Lung (tissue), 11 donors: ENCODE measurements at regions not wholly inside any gene's neighbourhood (a gene's known extent, or its start where the extent isn't known, plus 50 kb on each side); places are given as distances from the start of the nearest gene placed in this dataset.

Experiments
- ATAC-seq: fragments of 200-7000 bp; cut with Tn5 transposase; one replicate; pipeline ENCODE4 v1.9.1; 2020; ENCODE audit warnings: moderate number of reproducible peaks; ENCODE audit not compliant: insufficient read depth, low FRiP score
- DNase-seq, 3 donors: peaks; one replicate each; pipeline ENCODE4 v3.0.0-alpha.2; 2013 to 2017
- H3K27ac ChIP-seq, 2 donors: one replicate each; pipeline ENCODE4 v1.5.1; 2013; ENCODE audit warnings: mild to moderate bottlenecking in 2 of 2, moderate library complexity in 2 of 2, control low read depth in 1 of 2, inconsistent platforms in 1 of 2, low read depth in 1 of 2, low read length in 1 of 2
- H3K27me3 ChIP-seq, 3 donors: one replicate each; pipeline ENCODE4 v1.5.1; 2013; ENCODE audit warnings: low read length in 2 of 3; ENCODE audit not compliant: control insufficient read depth in 3 of 3, insufficient read depth in 3 of 3
- H3K36me3 ChIP-seq, 4 donors: one replicate each; pipeline ENCODE4 v1.5.1; 2013; ENCODE audit warnings: low read length in 4 of 4, mild to moderate bottlenecking in 1 of 4, moderate library complexity in 1 of 4; ENCODE audit not compliant: control insufficient read depth in 4 of 4, insufficient read depth in 4 of 4
- H3K4me1 ChIP-seq, 5 donors: one replicate each; pipeline ENCODE4 v1.5.1; 2013; ENCODE audit warnings: low read length in 5 of 5, mild to moderate bottlenecking in 2 of 5, moderate library complexity in 1 of 5; ENCODE audit not compliant: control insufficient read depth in 5 of 5, insufficient read depth in 5 of 5
- H3K4me3 ChIP-seq: one replicate; pipeline ENCODE4 v1.5.1; 2013; ENCODE audit warnings: mild to moderate bottlenecking, control low read depth, moderate library complexity
- H3K9ac ChIP-seq, 2 donors: one replicate each; pipeline ENCODE4 v1.5.1; 2013; ENCODE audit warnings: low read length in 2 of 2, control low read depth in 1 of 2; ENCODE audit not compliant: insufficient read depth in 1 of 2
- H3K9me3 ChIP-seq, 4 donors: one replicate each; pipeline ENCODE4 v1.5.1; 2013; ENCODE audit warnings: low read length in 3 of 4, mild to moderate bottlenecking in 1 of 4, moderate library complexity in 1 of 4; ENCODE audit not compliant: control insufficient read depth in 4 of 4, insufficient read depth in 3 of 4
- CTCF ChIP-seq: IDR thresholded peaks from 2 replicates; pipeline ENCODE4 v1.5.1; 2012; ENCODE audit warnings: mild to moderate bottlenecking; ENCODE audit errors: control extremely low read depth, extremely low read depth
- WGBS, 2 donors: extraction: QIAGEN DNeasy Blood & Tissue Kit; methylation state at CpG; one replicate each; pipeline ENCODE4 v1.1.7; 2013; 5-methylcytosine and 5-hydroxymethylcytosine counted together
- donor health status: control.
- donor health status: control.
- donor health status: Bipolar disorder and iron deficiency.
- donor health status: healthy.
- donor health status: DM: yes; HTN: yes; CAD: no.

GRCh38 chr3:59317386-59317785 is 267.6 kb upstream of the CFAP20DC start:
- no peak for TF ChIP-seq CTCF
- DNase-seq (no peak), ATAC-seq (no peak)
- Histone ChIP-seq H3K27me3 (no peaks in the 10 kb centered on the region), H3K9ac (no peak overlapping the region), H3K4me1 (peaks cover 0 to 4% (median 0%) of the 10 kb centered on the region in 5 donors), H3K27ac (no peak overlapping the region), H3K9me3 (no peaks in the 10 kb centered on the region), H3K4me3 (no peak overlapping the region), H3K36me3 (no peaks in the 10 kb centered on the region)
- 89 to 95% methylated on average over 6 of the region's 6 CpGs for WGBS, 2 donors

- Histone ChIP-seq H3K4me3 (no peak overlapping the region), H3K4me1 (peaks cover 0 to 4% (median 0%) of the 10 kb centered on the region in 5 donors), H3K9ac (no peak overlapping the region), H3K9me3 (no peaks in the 10 kb centered on the region), H3K27ac (no peak overlapping the region), H3K27me3 (no peaks in the 10 kb centered on the region), H3K36me3 (no peaks in the 10 kb centered on the region)
- 55 to 83% methylated on average over 3 of the region's 3 CpGs for WGBS, 2 donors
- TF ChIP-seq CTCF: no peak
- DNase-seq (no peak), ATAC-seq (no peak)
Observed at GRCh38 chr3:59316688-59317275, 267.0 kb upstream of the CFAP20DC start.

- H3K27me3 ChIP-seq: no peaks in the 10 kb centered on the region
- TF ChIP-seq CTCF: peak; percentile 5
- ATAC-seq: no peak
- H3K4me3 ChIP-seq: no peak overlapping the region
- H3K27ac ChIP-seq: no peak overlapping the region
- peaks cover 0 to 6% (median 0%) of the 10 kb centered on the region in 5 donors for H3K4me1 ChIP-seq
- 51 to 68% methylated on average over 2 of the region's 2 CpGs for WGBS, 2 donors
- no peak overlapping the region for H3K9ac ChIP-seq
- H3K9me3 ChIP-seq: no peaks in the 10 kb centered on the region
- H3K36me3 ChIP-seq: no peaks in the 10 kb centered on the region
- no peak for DNase-seq
Observed at GRCh38 chr3:59313365-59313764, 263.5 kb upstream of the CFAP20DC start.

- WGBS, 2 donors: 83 to 88% methylated on average over 3 of the region's 3 CpGs
- no peaks in the 10 kb centered on the region for H3K27me3 ChIP-seq
- peaks cover 0 to 6% (median 0%) of the 10 kb centered on the region in 5 donors for H3K4me1 ChIP-seq
- ATAC-seq: no peak
- H3K4me3 ChIP-seq: no peak overlapping the region
- no peaks in the 10 kb centered on the region for H3K36me3 ChIP-seq
- peak in 1 of 3 donors; percentile 19 for DNase-seq
- no peak overlapping the region for H3K27ac ChIP-seq
- no peaks in the 10 kb centered on the region for H3K9me3 ChIP-seq
- no peak for TF ChIP-seq CTCF
- no peak overlapping the region for H3K9ac ChIP-seq
Observed at GRCh38 chr3:59311231-59311630, 261.4 kb upstream of the CFAP20DC start.
